Dedifferentiated amniotic fluid mesenchymal stem cell (primary cell): ENCODE measurements at regions not wholly inside any gene's neighbourhood (a gene's known extent, or its start where the extent isn't known, plus 50 kb on each side); places are given as distances from the start of the nearest gene placed in this dataset.
A peak's percentile ranks its signal among the peaks of the same experiment; 100 is the strongest.
"Not testable (repeated sequence)": the region's sequence is repeated elsewhere in the genome, so short reads cannot be mapped to it uniquely, and the experiment has no call there.

ENCODE experiments used
- DNase-seq: peaks from one replicate; pipeline ENCODE4 v3.0.0-alpha.2; 2016; ENCODE audit errors: extremely low spot score

DNA sequence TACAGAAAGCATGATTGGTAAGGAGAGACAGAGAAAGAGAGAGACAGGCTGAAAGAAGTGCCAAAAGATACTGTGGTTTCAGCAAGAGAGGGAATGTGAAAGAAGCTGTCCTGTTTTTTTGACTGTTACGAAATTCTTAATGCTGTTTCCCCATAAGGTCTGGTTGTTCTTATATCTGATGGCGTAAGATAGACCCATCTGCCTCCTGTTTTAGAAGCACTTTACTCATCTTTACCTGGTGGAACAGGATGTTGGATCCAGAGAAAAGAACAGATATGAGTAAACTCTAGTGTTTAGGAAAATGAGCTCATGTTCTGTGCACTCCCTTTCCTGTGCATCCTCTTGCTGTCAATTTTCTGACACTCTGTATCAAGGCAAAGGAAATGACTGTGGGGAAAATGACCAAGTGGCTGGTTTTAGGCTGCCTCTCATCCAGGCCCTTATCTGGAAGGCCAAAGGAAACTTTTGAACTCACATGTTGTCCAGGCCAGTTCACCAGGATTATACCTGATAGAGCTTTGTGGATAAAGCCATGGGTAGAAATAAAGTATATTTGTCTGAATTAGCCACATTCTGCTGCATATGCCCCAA lies 311.7 kb upstream of the HTR2C start:
- no peak for DNase-seq

DNA sequence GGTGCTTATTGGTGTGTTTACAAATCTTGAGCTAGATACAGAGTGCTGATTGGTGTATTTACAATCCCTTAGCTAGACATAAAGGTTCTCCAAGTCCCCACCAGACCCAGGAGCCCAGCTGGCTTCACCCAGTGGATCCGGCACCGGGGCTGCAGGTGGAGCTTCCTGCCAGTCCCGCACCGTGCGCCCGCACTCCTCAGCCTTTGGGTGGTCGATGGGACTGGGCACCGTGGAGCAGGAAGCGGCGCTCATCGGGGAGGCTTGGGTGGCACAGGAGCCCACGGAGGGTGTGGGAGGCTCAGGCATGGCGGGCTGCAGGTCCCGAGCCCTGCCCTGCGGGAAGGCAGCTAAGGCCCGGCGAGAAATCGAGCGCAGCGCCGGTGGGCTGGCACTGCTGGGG lies 313.5 kb upstream of the HTR2C start:
- DNase-seq = not testable (repeated sequence)

DNA sequence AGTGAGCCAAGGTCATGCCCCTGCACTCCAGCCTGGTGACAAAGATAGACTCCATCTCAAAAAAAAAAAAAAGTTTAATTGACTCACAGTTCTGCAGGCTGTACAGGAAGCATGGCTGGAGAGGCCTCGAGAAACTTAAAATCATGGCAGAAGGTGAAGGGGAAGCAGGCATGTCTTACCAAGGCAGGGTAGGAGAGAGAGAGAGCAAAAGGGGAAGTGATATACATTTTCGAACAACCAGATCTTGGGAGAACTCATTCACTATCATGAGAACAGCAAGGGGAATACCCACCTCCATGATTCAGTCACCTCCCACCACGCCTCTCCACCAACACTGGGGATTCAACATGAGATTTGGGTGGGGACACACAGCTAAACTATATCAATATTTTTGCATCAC lies 315.2 kb upstream of the HTR2C start:
- DNase-seq = no peak

DNA sequence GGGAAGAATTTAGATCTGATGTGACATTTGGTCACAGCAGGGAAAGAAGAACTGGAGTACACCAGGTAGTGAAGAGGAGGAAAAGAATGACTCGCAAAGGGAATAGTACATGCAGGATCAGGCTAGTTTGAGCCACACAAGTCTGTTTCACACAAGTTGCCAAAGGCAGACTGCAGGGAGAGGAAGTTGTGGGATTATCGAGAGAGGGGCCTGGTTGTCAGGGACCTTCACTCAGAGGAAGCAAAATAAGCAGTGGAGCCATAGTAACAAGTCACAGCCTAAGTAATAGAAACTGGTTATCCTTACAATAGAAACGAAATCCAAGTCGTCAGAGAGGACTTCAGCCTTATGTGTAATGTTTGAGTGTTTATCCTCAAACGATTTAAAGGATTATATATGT lies 316.7 kb upstream of the HTR2C start:
- DNase-seq = no peak

DNA sequence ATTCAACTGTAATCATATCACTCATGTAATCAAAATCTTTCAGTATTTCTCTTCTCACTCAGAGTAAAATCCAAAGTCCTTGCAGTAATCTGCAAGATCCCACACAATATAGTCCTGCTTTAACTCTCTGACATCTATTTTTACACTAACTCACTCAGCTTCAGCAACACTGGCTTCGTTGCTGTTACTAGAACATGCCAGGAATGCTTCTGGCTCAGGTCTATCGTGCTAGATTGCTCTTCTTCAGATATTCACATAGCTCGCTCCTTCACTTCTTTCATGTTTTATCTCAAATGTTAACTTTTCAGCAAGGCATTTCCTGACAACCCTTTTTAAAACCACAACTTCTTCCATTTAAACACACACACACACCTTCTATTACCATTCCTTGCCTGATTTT lies 331.7 kb upstream of the HTR2C start:
- no peak for DNase-seq

DNA sequence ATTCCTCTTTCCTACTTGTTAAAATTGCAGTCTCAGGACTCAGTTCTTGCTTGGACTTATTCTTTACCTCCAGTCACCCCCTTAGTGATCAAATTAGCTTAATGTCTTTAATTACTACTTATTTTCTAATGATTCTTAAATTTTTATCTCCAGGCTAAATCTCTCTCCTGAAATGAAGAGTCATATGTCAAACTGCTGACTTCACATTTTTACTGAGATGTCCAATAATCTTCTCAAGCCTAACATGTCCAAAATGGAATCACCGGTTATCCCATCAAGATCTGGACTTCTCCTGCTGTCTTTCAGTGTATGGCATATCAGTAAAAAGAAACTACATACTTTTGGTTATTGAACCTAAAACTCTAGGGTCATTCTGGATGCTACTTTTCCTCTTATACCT lies 332.3 kb upstream of the HTR2C start:
- no peak for DNase-seq

GRCh38 chrX:114221445-114221844 lies 362.4 kb upstream of the HTR2C start:
- DNase-seq = no peak

- DNase-seq = no peak
Observed at GRCh38 chrX:114210879-114211278, 373.0 kb upstream of the HTR2C start.

GRCh38 chrX:114201622-114202021 lies 382.3 kb upstream of the HTR2C start:
- no peak for DNase-seq

GRCh38 chrX:114181195-114181594 lies 402.7 kb upstream of the HTR2C start:
- DNase-seq = no peak

DNA sequence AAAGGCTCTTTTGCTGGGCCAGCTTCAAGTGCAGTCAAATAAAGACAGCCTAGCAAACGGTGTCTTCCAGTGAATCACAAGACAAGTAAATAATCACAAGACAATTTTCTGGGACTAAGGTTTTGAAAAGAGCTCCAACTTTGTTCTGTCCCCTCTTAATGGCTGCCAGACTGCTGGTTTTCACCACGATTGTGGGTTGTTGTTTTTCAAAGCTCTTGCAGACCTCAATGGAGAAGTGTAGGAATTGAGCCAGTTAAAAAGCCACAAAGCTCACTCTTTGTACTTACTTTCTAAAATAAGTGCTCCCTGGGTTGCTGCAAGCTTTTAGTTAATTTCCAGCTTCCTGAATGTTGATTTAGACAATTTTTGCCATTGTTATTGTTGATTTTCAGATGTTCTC lies 405.8 kb upstream of the HTR2C start:
- no peak for DNase-seq

DNA sequence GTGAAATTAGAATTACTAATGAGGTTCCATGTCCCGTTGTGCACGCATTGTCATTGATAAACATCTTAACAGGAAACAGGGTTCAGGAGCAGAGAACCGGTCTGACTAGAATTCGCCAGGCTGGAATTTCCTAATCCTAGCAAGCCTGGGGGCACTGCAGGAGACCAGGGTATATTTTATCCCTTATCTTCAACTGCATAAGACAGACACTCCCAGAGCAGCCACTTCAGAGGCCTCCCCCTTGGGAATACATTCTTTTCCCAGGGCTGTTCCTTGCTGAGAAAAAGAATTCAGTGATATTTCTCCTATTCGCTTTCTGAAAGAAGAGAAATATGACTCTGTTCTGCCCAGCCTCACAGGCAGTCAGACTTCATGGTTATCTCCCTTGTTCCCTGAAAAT lies 416.6 kb upstream of the HTR2C start:
- not testable (repeated sequence) for DNase-seq

DNA sequence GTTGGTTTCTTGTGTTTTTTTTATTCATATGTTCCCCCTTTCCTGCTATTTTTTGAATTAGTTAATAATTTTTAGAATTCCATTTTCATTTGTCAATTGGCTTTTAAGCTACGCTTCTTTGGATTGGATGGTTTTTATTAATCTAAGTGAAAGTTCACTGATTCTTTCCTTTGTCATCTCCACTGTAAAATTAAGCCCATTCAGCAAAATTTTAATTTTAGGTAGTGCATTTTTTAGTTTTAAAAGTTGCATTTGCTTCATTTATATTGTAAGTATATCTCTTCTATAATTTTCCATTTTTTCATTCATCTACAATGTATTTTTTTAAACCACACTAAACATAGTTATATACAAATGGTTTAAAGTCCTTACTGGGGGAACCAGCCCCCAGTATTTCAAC lies 417.3 kb upstream of the HTR2C start:
- no peak for DNase-seq

DNA sequence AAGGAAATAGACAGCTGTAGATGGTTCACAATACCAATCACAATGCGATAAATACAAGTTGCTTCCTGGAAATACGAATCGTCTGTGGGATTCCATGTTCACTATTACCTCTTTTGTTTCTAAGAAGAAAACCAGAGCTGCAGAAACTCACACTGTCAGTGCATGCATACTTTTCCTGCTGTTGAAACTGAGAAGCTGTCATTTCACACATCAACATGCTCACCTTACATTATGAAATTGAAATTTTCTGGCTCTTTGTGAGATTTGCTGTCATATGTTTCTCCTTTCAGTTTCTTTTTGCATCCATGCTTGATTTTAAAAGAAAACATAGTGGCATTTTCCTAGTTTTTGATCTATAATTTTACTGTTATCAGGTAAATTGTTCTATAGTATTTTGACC lies 418.3 kb upstream of the HTR2C start:
- DNase-seq = no peak

DNA sequence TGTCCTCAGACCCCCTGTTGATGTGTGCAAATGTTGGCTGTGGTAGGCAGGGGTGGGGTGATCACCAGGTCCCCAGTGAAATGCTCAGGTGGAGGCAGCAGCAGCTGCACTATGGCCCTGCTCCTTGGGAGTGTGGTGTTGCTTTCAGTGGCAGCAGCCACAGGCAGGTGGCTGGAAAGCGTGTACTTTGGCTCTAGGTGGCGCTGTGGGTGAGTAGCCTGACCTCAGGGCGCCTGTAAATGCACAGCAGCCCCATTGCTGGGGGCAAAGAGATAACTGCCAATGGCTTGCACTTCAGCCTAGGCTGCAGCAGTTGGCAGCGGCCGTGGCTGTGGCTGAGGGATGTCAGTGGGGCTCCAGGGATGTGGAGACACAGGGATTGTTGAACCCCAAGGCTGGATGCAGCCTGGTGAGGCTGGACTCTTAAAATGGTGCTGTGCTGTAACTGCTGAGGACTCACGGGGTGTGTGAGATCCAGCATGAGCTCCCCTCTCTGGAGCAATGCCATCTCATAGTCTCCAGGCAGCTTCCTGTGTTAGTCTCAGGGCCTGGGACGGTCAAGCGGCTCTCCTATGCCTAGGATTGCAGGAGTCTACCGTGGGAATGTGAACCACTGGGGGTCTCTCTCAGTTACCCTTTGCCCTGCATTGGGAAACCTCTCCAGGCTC lies 421.7 kb upstream of the HTR2C start:
- DNase-seq = no peak

DNA sequence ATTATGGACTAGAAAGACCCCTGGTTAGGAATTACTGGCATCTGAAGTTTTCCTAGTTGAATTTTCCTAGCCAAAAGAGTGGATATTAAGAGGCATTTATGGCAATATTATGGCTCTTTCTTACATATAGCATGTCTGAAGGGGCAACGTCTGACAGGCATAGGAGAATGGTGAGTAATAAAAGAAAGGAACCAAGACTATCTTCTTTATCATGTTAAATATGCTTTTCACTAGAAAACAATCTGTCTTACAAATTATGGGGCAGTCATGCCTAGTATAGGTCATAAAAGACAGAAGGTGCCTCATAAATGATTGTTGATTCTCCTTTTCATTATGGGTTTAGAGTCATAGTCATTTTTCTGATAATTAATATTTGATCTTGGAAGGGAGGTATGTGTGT lies 431.1 kb upstream of the HTR2C start:
- no peak for DNase-seq

GRCh38 chrX:114152130-114152529 lies 431.8 kb upstream of the HTR2C start:
- peak; percentile 36 for DNase-seq

DNA sequence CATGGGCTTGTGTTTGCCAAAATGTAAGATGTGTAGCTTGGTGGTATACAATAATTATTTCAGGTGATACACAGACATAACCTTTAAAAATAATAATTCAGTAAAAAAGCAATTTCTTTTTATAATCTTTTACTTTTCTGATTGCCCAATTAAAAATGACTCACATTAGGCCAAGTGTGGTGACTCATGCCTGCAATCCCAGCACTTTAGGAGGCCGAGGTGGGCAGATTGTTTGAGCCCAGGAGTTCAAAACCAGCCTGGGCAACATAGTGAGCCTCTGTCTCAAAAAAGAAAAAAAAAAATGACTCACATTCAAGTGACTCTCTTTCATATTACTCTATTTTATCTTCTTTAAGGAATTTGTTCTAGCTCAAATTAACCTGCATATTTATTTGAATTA lies 449.4 kb upstream of the HTR2C start:
- no peak for DNase-seq

DNA sequence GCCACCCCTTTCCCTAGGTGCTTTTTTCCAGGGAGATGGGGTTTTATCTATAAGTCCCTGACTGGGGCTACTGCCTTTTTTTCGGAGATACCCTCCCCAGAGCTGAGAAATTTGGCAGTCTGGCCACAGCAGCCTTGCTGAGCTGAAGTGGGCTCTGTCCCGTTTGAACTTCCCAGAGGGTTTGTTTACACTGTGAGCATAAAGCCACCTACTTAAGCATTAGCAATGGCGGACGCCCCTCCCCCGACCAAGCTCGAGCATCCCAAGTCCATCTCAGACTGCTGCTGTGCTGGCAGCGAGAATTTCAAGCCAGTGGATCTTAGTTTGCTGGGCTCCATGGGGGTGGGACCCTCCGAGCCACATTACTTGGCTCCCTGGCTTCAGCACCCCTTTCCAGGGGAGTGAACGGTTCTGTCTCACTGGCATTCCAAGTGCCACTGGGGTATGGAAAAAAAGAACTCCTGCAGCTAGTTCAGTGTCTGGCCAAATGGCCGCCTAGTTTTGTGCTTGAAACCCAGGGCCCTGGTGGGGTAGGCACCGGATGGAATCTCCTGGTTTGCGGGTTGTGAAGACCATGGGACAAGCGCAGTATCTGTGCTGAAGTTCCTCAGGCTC lies 456.4 kb upstream of the HTR2C start:
- no peak for DNase-seq

GRCh38 chrX:114127005-114127404 lies 456.9 kb upstream of the HTR2C start:
- no peak for DNase-seq

- no peak for DNase-seq
Observed at GRCh38 chrX:114101081-114101480, 482.8 kb upstream of the HTR2C start.

DNA sequence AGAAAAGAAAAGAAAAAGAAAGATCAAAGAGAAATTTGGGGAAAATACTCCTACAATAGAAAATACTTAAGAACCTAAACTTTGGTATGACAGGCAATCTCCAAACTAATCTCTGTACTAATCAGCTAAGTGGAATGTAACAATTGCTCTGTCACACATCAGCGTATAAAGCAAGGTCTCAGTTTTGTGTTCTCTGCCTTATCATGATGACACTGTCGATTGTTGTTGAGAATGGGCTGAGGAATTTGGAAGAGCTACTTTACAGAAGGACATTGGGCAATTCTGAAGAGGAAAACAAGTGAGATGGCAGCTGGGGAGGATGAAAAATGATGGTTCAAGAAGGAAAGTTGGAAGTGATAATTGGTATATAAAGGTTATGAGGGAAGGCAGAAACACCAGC lies 486.0 kb upstream of the HTR2C start:
- DNase-seq = no peak

DNA sequence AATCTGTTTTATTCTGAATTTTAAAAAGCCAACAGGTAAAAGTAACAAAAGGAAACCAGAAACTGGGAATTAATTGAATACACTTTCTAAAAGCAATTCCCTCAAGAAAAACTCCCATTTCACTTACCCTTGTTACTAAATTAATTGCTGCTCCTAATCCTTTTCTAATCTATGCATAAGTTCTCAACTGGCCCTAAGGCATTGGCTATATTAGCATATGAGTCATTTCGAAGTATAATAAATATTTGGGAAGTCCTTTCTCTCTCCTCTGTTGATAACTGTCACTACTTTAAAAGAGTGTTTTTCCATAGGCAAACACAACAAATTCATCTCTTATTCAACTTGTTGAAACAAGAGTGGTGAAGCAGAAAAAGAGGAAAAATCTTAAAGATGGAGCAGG lies 486.5 kb upstream of the HTR2C start:
- no peak for DNase-seq

DNA sequence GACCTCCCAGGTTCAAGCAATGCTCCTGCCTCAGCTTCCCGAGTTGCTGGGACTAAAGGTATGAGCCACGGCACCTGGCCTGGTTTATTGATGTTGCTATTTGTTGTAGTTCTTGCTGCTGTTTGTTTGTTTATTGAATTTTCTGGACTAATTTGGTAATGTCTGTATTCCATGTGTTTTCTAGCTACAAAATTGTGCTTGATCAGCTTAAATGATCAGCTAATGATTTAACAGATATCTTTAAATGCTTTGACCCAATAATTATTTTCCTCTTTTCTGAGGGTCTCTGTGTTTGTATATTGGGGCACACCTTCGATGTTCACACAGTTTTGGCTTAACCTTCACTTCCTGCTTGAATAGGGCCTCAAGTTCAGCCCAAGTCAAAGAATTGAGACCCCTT lies 488.1 kb upstream of the HTR2C start:
- DNase-seq = no peak
